GM23338 (cell line): ENCODE measurements at regions not wholly inside any gene's neighbourhood (a gene's known extent, or its start where the extent isn't known, plus 50 kb on each side); places are given as distances from the start of the nearest gene placed in this dataset.
A peak's percentile ranks its signal among the peaks of the same experiment; 100 is the strongest.

ENCODE experiments used
- ATAC-seq: fragments of 200-7000 bp; cut with Tn5 transposase; 3 replicates; pipeline ENCODE4 v1.9.1; 2020
- DNase-seq: peaks from one replicate; pipeline ENCODE4 v3.0.0-alpha.2; 2015; ENCODE audit warnings: low spot score
- H2AFZ ChIP-seq: fragments of 200-600 bp; sonication (generic); 2 replicates; pipeline ENCODE4 v1.8.0; 2016; ENCODE audit warnings: antibody characterized with exemption, mild to moderate bottlenecking, moderate library complexity
- H3F3A ChIP-seq: fragments of 200-600 bp; sonication (generic); replicated peaks from 2 replicates; pipeline ENCODE4 v1.8.0; 2017; ENCODE audit warnings: antibody characterized with exemption, mixed run types, low read depth
- H3K27ac ChIP-seq: fragments of 200-600 bp; sonication (generic); 2 replicates; pipeline ENCODE4 v1.6.1; 2016; ENCODE audit warnings: low read depth
- H3K27me3 ChIP-seq: fragments of 200-600 bp; sonication (generic); 2 replicates; pipeline ENCODE4 v1.8.0; 2016; ENCODE audit warnings: mild to moderate bottlenecking, mixed run types, moderate library complexity; ENCODE audit not compliant: insufficient read depth
- H3K36me3 ChIP-seq: fragments of 200-600 bp; sonication (generic); 2 replicates; pipeline ENCODE4 v1.8.0; 2016; ENCODE audit warnings: mild to moderate bottlenecking; ENCODE audit not compliant: insufficient read depth
- H3K4me1 ChIP-seq: fragments of 200-600 bp; sonication (generic); 2 replicates; pipeline ENCODE4 v1.8.0; 2016; ENCODE audit warnings: mild to moderate bottlenecking, moderate library complexity; ENCODE audit not compliant: insufficient read depth
- H3K4me2 ChIP-seq: fragments of 200-600 bp; sonication (generic); 2 replicates; pipeline ENCODE4 v1.7.1; 2017; ENCODE audit warnings: mixed run types
- H3K4me3 ChIP-seq: fragments of 200-600 bp; sonication (generic); 2 replicates; pipeline ENCODE4 v1.6.1; 2016; ENCODE audit warnings: mixed run types
- H3K79me2 ChIP-seq: fragments of 200-600 bp; sonication (generic); replicated peaks from 2 replicates; pipeline ENCODE4 v1.8.0; 2017; ENCODE audit warnings: mild to moderate bottlenecking; ENCODE audit not compliant: insufficient read depth
- H3K9me2 ChIP-seq: fragments of 200-600 bp; sonication (generic); 2 replicates; pipeline ENCODE4 v1.8.0; 2017; ENCODE audit not compliant: insufficient read depth
- H4K20me1 ChIP-seq: fragments of 200-600 bp; sonication (generic); replicated peaks from 2 replicates; pipeline ENCODE4 v1.8.0; 2017; ENCODE audit warnings: mild to moderate bottlenecking; ENCODE audit not compliant: insufficient read depth
- H3K27ac Mint-ChIP-seq: 2 replicates; pipeline ENCODE4 v1.8.0; 2020; ENCODE audit warnings: inconsistent platforms, mild to moderate bottlenecking, moderate library complexity, mixed read lengths
- H3K27me3 Mint-ChIP-seq: 3 replicates; pipeline ENCODE4 v1.8.0; 2022; ENCODE audit warnings: low read depth, mild to moderate bottlenecking, moderate library complexity, mixed read lengths, inconsistent platforms; ENCODE audit not compliant: insufficient read depth, poor library complexity
- H3K36me3 Mint-ChIP-seq: 3 replicates; pipeline ENCODE4 v1.8.0; 2021; ENCODE audit warnings: low read depth, mild to moderate bottlenecking, inconsistent platforms, moderate library complexity, mixed read lengths
- H3K4me1 Mint-ChIP-seq: 3 replicates; pipeline ENCODE4 v1.8.0; 2020; ENCODE audit warnings: mild to moderate bottlenecking, inconsistent platforms, mixed read lengths
- H3K4me3 Mint-ChIP-seq: 3 replicates; pipeline ENCODE4 v1.8.0; 2021; ENCODE audit warnings: moderate library complexity, mild to moderate bottlenecking, inconsistent platforms, mixed read lengths
- H3K9me3 Mint-ChIP-seq: 3 replicates; pipeline ENCODE4 v1.8.0; 2020; ENCODE audit warnings: moderate library complexity, mild to moderate bottlenecking, inconsistent platforms, mixed read lengths
- CREB1 ChIP-seq: fragments of 250-450 bp; sonication (Bioruptor Pico); IDR thresholded peaks from 2 replicates; pipeline ENCODE4 v1.5.0; 2020; ENCODE audit warnings: low read depth, mild to moderate bottlenecking, moderate library complexity
- CTCF ChIP-seq, 2 experiments: fragments of 200-600 bp in 1 of 2; sonication (generic) in 1 of 2; conservative IDR thresholded peaks; 2 replicates each; pipeline versions ENCODE4 v1.5.1 to v1.6.1; 2016 to 2017; ENCODE audit warnings: antibody characterized with exemption in 2 of 2, low read depth in 2 of 2, mild to moderate bottlenecking in 2 of 2, moderate library complexity in 1 of 2
- ETS1 ChIP-seq: IDR thresholded peaks from 2 replicates; pipeline ENCODE4 v1.6.1; 2016; ENCODE audit warnings: antibody characterized with exemption
- EZH2 ChIP-seq: fragments of 200-600 bp; sonication (generic); IDR thresholded peaks from one replicate; pipeline ENCODE4 v1.8.0; 2017; ENCODE audit warnings: antibody characterized with exemption, mild to moderate bottlenecking, low read depth; ENCODE audit not compliant: unreplicated experiment
- EZH2phosphoT487 ChIP-seq: fragments of 200-600 bp; sonication (generic); IDR thresholded peaks from one replicate; pipeline ENCODE4 v1.8.1; 2018; ENCODE audit warnings: antibody characterized with exemption; ENCODE audit not compliant: unreplicated experiment
- JUNB ChIP-seq: IDR thresholded peaks from one replicate; pipeline ENCODE4 v1.6.1; 2016; ENCODE audit warnings: antibody characterized with exemption; ENCODE audit not compliant: unreplicated experiment
- NANOG ChIP-seq: IDR thresholded peaks from 2 replicates; pipeline ENCODE4 v1.6.1; 2016; ENCODE audit warnings: antibody characterized with exemption, borderline replicate concordance
- POLR2AphosphoS5 ChIP-seq: IDR thresholded peaks from 2 replicates; pipeline ENCODE4 v1.6.1; 2016; ENCODE audit warnings: antibody characterized with exemption, low read depth
- STAT1 ChIP-seq: IDR thresholded peaks from one replicate; pipeline ENCODE4 v1.6.1; 2016; ENCODE audit warnings: antibody characterized with exemption; ENCODE audit not compliant: unreplicated experiment
- ZNF462 ChIP-seq: fragments of 250-450 bp; sonication (Bioruptor Pico); IDR thresholded peaks from 2 replicates; pipeline ENCODE4 v1.5.0; 2020; ENCODE audit warnings: mild to moderate bottlenecking, moderate library complexity

DNA sequence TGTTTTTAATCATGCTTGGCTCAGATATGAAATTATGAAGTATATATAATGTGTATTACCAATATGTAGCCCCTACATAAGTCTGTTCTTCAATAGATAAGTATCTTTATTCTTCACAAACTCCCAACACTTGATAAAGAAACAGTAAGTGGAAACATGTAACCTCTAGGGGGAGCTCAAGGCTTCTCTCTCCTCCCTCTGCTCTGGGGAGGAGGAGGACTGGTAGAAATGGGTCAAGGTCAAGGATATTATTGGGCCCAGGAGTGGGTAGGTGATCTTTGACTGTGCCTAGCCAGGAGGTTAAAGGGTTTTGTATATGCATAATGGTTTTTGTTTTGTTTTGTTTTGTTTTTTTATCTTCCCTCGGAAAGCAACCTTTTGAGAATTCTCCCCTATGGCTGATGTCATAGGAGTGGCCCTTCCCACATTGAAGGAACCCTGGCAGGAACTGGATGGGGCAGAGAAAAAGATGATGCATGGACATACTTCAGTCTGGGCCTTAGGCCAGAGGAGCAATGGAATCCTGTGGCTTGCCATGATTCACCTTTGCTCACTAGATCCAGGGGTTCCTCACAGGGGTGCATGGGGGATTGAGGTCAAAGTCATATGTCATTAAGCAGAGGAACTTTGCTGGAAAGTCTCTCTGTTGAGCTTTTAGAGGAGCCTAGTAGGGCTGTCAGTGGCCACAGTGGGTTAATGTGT lies 460.3 kb downstream of the MID1IP1 start:
- Histone ChIP-seq H3K4me1 (no peaks in the 10 kb centered on the region), H4K20me1 (no peaks in the 10 kb centered on the region), H3K79me2 (no peaks in the 10 kb centered on the region), H3K4me3 (no peak overlapping the region), H3K27ac (no peak overlapping the region), H3K36me3 (no peaks in the 10 kb centered on the region), H2AFZ (no peak overlapping the region), H3K27me3 (no peaks in the 10 kb centered on the region), H3F3A (no peaks in the 10 kb centered on the region), H3K4me2 (no peak overlapping the region), H3K9me2 (no peaks in the 10 kb centered on the region)
- Mint-ChIP-seq H3K27me3 (no peaks in the 10 kb centered on the region), H3K36me3 (no peaks in the 10 kb centered on the region), H3K9me3 (no peaks in the 10 kb centered on the region), H3K4me3 (no peak overlapping the region), H3K4me1 (no peaks in the 10 kb centered on the region), H3K27ac (no peak overlapping the region)
- TF ChIP-seq EZH2 (no peak), CTCF (conservative IDR thresholded peaks at IDR 0.05; ENCODE audit: low read depth in 2 of 2) (peak; percentile 63)
- DNase-seq: peak; percentile 60
- peak; percentile 51; the same call in 2 of the 3 replicates for ATAC-seq

- no peak for ATAC-seq
- H3K27ac ChIP-seq: no peak overlapping the region
- no peak overlapping the region for H3K27ac Mint-ChIP-seq
- TF ChIP-seq NANOG (no peak), JUNB (no peak), EZH2phosphoT487 (no peak), POLR2AphosphoS5 (no peak), CTCF (conservative IDR thresholded peaks at IDR 0.05; ENCODE audit: low read depth in 2 of 2) (no peak), CREB1 (CRISPR knock-in tag) (no peak), ETS1 (no peak), EZH2 (no peak), ZNF462 (CRISPR knock-in tag) (no peak), STAT1 (no peak)
Observed at GRCh38 chrX:39262641-39263040, 461.4 kb downstream of the MID1IP1 start.

More at GRCh38 chrX:39262641-39263040, 461.4 kb downstream of the MID1IP1 start:
- Histone ChIP-seq H3K4me2 (no peak overlapping the region), H3F3A (no peaks in the 10 kb centered on the region), H3K36me3 (no peaks in the 10 kb centered on the region), H3K4me3 (no peak overlapping the region), H3K27me3 (no peaks in the 10 kb centered on the region), H3K79me2 (no peaks in the 10 kb centered on the region), H2AFZ (no peak overlapping the region), H4K20me1 (no peaks in the 10 kb centered on the region), H3K4me1 (no peaks in the 10 kb centered on the region), H3K9me2 (no peaks in the 10 kb centered on the region)
- Mint-ChIP-seq H3K9me3 (no peaks in the 10 kb centered on the region; the same call in 2 of the 3 replicates), H3K4me3 (no peak overlapping the region), H3K27me3 (no peaks in the 10 kb centered on the region), H3K36me3 (no peaks in the 10 kb centered on the region), H3K4me1 (no peaks in the 10 kb centered on the region)
- DNase-seq: no peak
